Activated CD4-positive, alpha-beta T cell treated with anti-CD3 and anti-CD28 coated beads for 36 hours (primary cell): ENCODE measurements at regions not wholly inside any gene's neighbourhood (a gene's known extent, or its start where the extent isn't known, plus 50 kb on each side); places are given as distances from the start of the nearest gene placed in this dataset.

Experiments
- ATAC-seq: fragments of 200-7000 bp; cut with Tn5 transposase; one replicate; pipeline ENCODE4 v1.10.0; 2021; ENCODE audit warnings: mild to moderate bottlenecking, moderate library complexity
- CTCF ChIA-PET: fragments of 350-600 bp; sonication (Branson Sonifier 250); formaldehyde crosslinking; loops from one replicate; lab custom pipeline; 2021; ENCODE audit warnings: antibody characterized with exemption; lab: Charles Lee
- POLR2A ChIA-PET: fragments of 350-600 bp; sonication (Branson Sonifier 250); formaldehyde crosslinking; loops from one replicate; lab custom pipeline; 2021; ENCODE audit warnings: antibody characterized with exemption, inconsistent platforms; lab: Charles Lee
- DNase-seq: peaks from one replicate; pipeline ENCODE4 v3.0.0-alpha.2; 2020
- H3K27ac Mint-ChIP-seq: one replicate; pipeline ENCODE4 v1.8.0; 2021; ENCODE audit warnings: mixed read lengths
- H3K27me3 Mint-ChIP-seq: one replicate; pipeline ENCODE4 v1.8.0; 2021; ENCODE audit warnings: mixed read lengths
- H3K36me3 Mint-ChIP-seq: one replicate; pipeline ENCODE4 v1.8.0; 2021; ENCODE audit warnings: low read depth, mixed read lengths
- H3K4me1 Mint-ChIP-seq: one replicate; pipeline ENCODE4 v1.8.0; 2021; ENCODE audit warnings: mixed read lengths
- H3K4me3 Mint-ChIP-seq: one replicate; pipeline ENCODE4 v1.8.0; 2021; ENCODE audit warnings: mild to moderate bottlenecking, moderate library complexity, mixed read lengths
- H3K9me3 Mint-ChIP-seq: one replicate; pipeline ENCODE4 v1.8.0; 2021; ENCODE audit warnings: low read depth, mixed read lengths
- intact Hi-C, 2 experiments: fragments of 100-400 bp; cut with DNase I in 1 of 2; cut with micrococcal nuclease in 1 of 2; formaldehyde crosslinking; loops; one replicate each; pipeline versions ENCODE4 v1.14.2 to v1.15.1; 2022 to 2024; cut with DNase I, micrococcal nuclease

DNA sequence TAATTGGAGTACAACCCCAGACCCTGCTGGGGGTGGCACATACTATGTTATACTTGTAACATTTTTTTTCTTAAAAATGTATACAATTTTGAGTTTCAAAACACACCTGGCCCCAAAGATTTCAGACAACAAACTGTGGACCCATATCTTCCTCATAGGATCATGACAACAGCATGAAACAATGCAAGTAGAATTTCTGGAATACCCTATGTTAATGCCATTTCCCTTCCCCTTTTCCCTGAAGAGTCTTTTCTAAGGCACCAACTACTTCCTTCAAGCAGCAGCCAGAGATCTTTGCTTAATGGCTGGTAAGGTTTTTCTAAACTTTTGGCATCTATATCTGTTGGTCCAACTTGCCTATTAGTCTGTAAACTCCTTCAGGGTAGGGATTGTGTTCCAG, 99.9 kb upstream of the SERBP1 start:
- Mint-ChIP-seq H3K9me3 (no peaks in the 10 kb centered on the region), H3K27me3 (peaks cover 6% of the 10 kb centered on the region), H3K27ac (no peak overlapping the region), H3K36me3 (no peaks in the 10 kb centered on the region), H3K4me3 (no peak overlapping the region), H3K4me1 (no peaks in the 10 kb centered on the region)
- ChIA-PET POLR2A (no interaction called here), CTCF (interaction anchor here (1.9 kb wide), 1 partner anchor 230 kb away, joined by 7 read pairs; no protein-coding TSS in a partner anchor)
- ATAC-seq = no peak
- no peak for DNase-seq
- intact Hi-C loops = no loop called here

DNA sequence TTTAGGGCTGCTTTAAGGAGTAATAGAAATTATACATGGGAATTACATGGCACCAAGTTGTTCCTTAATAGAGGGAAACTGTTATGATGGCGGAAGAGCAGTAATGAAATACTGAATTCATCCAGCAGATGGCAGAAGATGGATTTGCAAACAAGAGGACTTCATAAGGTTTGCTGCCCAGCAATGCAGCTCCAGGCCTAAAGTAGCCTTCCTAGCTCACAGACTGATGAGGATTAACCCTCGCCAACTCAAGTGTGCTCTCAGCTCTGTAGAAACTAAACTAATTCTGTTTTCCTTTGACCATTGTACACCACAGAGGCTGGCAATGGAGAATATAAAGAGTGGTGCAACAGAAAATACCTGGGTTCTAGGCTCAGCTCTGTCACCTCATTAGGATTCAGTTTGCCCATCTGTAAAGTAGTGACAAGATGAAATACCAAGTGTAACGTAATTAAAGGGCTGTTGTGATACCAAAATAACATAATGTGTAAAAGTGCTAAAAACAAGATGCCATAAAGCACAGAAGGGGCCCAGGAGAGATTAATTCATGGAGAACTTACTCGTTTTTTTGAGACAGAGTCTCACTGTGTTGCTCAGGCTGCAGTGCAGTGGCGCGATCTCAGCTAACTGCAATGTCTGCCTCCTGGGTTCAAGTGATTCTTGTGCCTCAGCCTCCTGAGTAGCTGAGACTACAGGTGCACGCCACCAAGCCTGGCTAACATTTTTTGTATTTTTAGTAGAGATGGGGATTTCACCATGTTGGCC, 102.4 kb upstream of the SERBP1 start:
- ATAC-seq (no peak), DNase-seq (peak; percentile 22)
- Mint-ChIP-seq H3K27ac (no peak overlapping the region), H3K27me3 (peaks cover 8% of the 10 kb centered on the region), H3K36me3 (no peaks in the 10 kb centered on the region), H3K4me1 (no peaks in the 10 kb centered on the region), H3K9me3 (no peaks in the 10 kb centered on the region), H3K4me3 (no peak overlapping the region)
- intact Hi-C loops = loop anchor here in 1 of 2 experiments (1.0 kb wide), 1 partner anchor 228 kb away; no protein-coding TSS in a partner anchor
- CTCF ChIA-PET = interaction anchor here (0.5 to 10.3 kb wide), 17 partner anchors 9 to 321 kb away, joined by 3 to 113 read pairs (median 4); no protein-coding TSS in a partner anchor
- POLR2A ChIA-PET = no interaction called here

DNA sequence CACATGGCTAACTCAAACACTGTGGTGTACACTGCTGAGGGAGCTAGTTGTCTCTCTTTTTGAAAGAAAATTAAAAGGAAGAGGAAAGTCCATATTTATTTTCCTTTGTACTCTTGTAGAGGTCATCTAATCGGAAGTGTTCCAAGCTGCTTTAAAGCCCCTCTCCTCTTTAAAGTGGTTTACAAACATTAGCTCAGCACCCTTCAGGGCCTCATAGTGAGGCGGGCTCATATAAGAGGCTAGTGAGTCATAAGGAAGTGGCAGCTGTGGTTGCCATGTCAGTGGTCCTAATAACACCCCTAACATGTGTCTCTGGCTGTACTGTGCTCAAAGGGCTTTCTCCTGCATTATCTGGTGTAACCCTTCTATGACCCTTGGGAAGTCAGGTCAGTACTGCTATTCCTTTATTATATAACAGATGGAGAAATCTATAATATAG, 104.4 kb upstream of the SERBP1 start:
- no peak for ATAC-seq
- intact Hi-C loops = loop anchor here in 1 of 2 experiments (1.0 kb wide), 1 partner anchor 226 kb away; no protein-coding TSS in a partner anchor

DNA sequence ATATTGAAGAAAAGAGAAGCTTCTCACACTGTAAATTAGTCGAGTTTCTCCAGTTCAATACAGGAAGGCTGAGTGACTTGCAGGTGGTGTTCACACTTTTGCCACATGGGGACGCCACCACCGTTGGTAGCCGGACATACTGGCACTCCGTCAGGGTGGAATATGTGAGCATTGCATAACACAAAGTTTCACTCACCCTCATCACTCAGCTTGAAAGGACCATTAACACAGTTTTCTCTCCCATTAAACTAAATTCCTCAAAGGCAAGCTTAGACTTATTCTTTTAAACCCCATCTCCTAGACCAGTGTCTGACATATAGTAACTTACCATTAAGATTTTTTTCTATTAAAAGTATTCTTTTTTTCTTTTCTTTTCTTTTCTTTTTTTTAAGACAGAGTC, 105.3 kb upstream of the SERBP1 start:
- H3K4me3 Mint-ChIP-seq = no peak overlapping the region
- H3K4me1 Mint-ChIP-seq = no peaks in the 10 kb centered on the region
- no peak overlapping the region for H3K27ac Mint-ChIP-seq
- H3K9me3 Mint-ChIP-seq = no peaks in the 10 kb centered on the region
- ChIA-PET POLR2A (no interaction called here), CTCF (interaction anchor here (0.9 to 10.3 kb wide), 14 partner anchors 9 to 320 kb away, joined by 3 to 113 read pairs (median 4); partner anchors contain the start of gene GADD45A)
- intact Hi-C loops = loop anchor here in 1 of 2 experiments (1.0 kb wide), 1 partner anchor 225 kb away; no protein-coding TSS in a partner anchor
- no peaks in the 10 kb centered on the region for H3K36me3 Mint-ChIP-seq
- H3K27me3 Mint-ChIP-seq = peaks cover 5% of the 10 kb centered on the region
- DNase-seq (peak; percentile 83), ATAC-seq (peak; percentile 79)

More for the DNA sequence above, 104.4 kb upstream of the SERBP1 start:
- Mint-ChIP-seq H3K27ac (no peak overlapping the region), H3K36me3 (no peaks in the 10 kb centered on the region), H3K4me1 (no peaks in the 10 kb centered on the region), H3K27me3 (peaks cover 6% of the 10 kb centered on the region), H3K4me3 (no peak overlapping the region), H3K9me3 (no peaks in the 10 kb centered on the region)
- DNase-seq = no peak
- CTCF ChIA-PET = interaction anchor here (0.7 to 10.3 kb wide), 17 partner anchors 8 to 322 kb away, joined by 3 to 113 read pairs (median 3); partner anchors contain the start of gene GADD45A
- POLR2A ChIA-PET = no interaction called here

DNA sequence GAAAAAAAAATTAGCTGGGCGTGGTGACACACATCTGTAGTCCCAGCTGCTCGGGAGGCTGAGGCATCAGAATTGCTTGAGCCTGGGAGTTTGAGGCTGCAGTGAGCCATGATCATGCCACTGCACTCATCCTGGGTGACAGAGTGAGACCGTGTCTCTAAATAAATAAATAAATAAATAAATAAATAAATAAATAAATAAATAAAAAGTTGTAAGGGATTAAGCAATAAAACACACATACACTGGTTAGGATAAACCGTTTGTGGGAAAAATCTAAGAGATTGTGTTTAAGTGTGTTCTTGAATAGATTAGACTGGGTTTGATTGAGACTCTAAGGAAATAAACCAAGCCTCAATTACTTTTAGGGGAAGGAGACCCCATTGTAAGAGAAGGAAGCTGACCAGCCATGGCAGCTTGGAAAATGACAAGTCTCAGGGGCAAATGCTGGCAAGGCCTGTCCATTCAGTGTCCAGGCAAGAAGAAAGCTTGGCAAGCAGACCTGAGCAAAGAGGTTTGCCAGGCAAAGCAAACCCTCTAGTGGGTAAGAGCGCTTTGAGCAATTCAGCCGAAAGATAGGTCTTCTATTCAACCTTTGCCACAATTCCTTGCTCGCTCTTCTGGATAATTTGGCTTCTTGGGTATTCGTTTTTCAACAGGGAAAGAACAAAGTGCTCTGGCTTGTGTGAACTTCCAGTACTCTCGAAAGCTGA, 106.9 kb upstream of the SERBP1 start:
- peaks cover 5% of the 10 kb centered on the region for H3K27me3 Mint-ChIP-seq
- H3K4me1 Mint-ChIP-seq = no peaks in the 10 kb centered on the region
- DNase-seq (no peak), ATAC-seq (no peak)
- no peaks in the 10 kb centered on the region for H3K9me3 Mint-ChIP-seq
- H3K27ac Mint-ChIP-seq = no peak overlapping the region
- no peak overlapping the region for H3K4me3 Mint-ChIP-seq
- no peaks in the 10 kb centered on the region for H3K36me3 Mint-ChIP-seq
- POLR2A ChIA-PET = interaction anchor here (0.6 kb wide), 2 partner anchors 16 to 421 kb away, joined by 4 to 5 read pairs; no protein-coding TSS in a partner anchor
- intact Hi-C loops = no loop called here
- CTCF ChIA-PET = interaction anchor here (0.6 to 10.3 kb wide), 9 partner anchors 12 to 262 kb away, joined by 3 to 113 read pairs (median 3); no protein-coding TSS in a partner anchor

DNA sequence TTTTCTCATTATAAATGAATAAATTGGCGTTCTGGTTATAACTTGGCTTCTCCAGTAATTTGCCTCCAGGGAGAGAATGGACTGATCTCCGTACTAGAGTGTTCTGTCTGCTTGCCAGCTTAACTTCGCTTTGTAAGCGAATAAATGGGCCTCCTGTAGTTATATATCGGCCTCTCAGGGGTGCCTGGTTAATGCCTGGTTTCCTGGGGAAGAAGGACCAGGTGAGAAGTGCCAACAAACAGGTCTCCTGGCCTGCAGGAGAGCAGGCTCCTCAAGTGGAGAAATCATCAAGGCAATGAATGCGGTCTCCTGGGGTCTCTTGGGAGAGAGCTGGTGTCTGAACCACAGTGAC, 107.4 kb upstream of the SERBP1 start:
- Mint-ChIP-seq H3K4me1 (no peaks in the 10 kb centered on the region), H3K36me3 (no peaks in the 10 kb centered on the region), H3K27me3 (peaks cover 5% of the 10 kb centered on the region), H3K27ac (no peak overlapping the region), H3K9me3 (no peaks in the 10 kb centered on the region), H3K4me3 (no peak overlapping the region)
- ChIA-PET CTCF (interaction anchor here (0.7 to 10.3 kb wide), 8 partner anchors 12 to 221 kb away, joined by 3 to 113 read pairs (median 4); no protein-coding TSS in a partner anchor), POLR2A (no interaction called here)
- intact Hi-C loops = no loop called here
- ATAC-seq (no peak), DNase-seq (no peak)

DNA sequence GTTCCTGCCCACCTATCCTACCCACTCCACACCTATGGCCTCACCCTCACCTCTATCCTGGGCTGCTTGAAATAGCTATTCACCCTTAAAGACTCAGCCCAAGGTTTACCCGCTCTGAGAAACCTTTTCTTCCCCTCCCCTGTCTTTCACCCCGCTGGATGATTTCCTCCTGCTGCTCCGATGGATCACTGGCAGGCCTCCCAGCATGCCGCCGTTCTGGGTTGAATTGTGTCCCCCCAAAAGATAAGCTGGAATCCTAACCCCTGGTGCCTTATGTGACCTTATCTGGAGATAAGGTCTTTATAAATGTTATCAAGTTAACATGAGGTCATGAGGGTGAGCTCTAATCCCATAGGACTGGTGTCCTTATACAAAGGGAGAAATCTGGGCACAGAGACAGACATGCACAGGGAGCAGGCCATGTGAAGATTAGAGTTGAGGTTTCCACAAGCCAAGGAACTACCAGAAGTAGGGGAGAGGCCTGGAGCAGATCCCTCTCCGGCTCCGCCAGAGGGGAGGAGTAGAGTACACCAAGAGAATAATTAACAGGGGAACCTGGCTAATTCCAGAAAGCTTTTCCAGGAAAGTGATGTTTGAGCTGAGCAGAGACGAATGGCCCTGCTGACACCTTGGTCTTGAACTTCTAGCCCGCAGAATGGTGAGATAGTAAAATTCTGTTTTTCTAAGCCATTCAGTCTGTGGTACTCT, 110.0 kb upstream of the SERBP1 start:
- Mint-ChIP-seq H3K36me3 (no peaks in the 10 kb centered on the region), H3K4me3 (no peak overlapping the region), H3K27me3 (peaks cover 2% of the 10 kb centered on the region), H3K4me1 (no peaks in the 10 kb centered on the region), H3K9me3 (no peaks in the 10 kb centered on the region), H3K27ac (no peak overlapping the region)
- no peak for DNase-seq
- CTCF ChIA-PET = interaction anchor here (0.7 to 10.3 kb wide), 5 partner anchors 21 to 228 kb away, joined by 3 to 113 read pairs (median 6); no protein-coding TSS in a partner anchor
- ATAC-seq = no peak
- intact Hi-C loops = no loop called here
- POLR2A ChIA-PET = no interaction called here

DNA sequence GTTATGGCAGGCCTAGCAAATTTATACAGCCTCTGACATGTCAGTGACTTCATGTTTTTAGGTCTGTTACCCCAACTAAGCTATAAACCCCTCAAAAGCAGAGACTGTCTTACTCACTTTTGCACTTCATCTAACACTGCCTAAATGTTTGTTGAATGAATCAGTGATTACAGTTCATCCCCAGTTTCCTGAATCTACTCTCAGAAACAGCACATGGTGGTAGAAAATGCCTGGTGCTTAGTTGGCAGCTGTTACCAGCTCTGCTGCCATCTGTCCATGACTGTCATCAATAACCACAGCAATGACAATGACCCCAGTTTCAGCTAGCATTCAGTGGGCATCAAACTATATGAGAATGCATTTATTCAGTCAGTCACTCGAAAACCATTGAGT, 110.5 kb upstream of the SERBP1 start:
- DNase-seq (no peak), ATAC-seq (no peak)
- intact Hi-C loops = no loop called here
- H3K4me1 Mint-ChIP-seq = no peaks in the 10 kb centered on the region
- ChIA-PET CTCF (interaction anchor here (0.6 to 10.3 kb wide), 4 partner anchors 123 to 252 kb away, joined by 3 to 113 read pairs (median 5); no protein-coding TSS in a partner anchor), POLR2A (no interaction called here)
- H3K27ac Mint-ChIP-seq = no peak overlapping the region
- no peaks in the 10 kb centered on the region for H3K36me3 Mint-ChIP-seq
- no peak overlapping the region for H3K4me3 Mint-ChIP-seq
- H3K27me3 Mint-ChIP-seq = no peaks in the 10 kb centered on the region
- no peaks in the 10 kb centered on the region for H3K9me3 Mint-ChIP-seq

DNA sequence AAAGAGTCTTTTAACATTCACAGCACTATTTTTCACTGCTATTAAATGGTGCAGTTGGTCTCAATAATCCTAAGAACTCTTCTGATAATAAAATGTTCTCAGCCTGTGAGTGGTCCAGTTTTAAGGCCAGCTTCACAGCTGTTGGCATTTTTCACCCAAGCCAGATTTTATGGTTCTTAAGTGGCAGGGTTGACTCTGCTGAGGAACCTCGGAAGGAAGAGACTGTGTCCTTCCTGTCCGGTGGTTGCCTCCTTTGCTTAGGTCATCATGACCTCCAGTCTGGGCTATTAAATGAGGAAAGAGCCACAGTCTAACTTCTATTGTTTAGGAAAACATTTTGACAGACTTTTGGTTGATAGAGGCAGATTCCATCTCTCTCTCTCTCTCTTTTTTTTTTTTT, 112.5 kb upstream of the SERBP1 start:
- no peaks in the 10 kb centered on the region for H3K9me3 Mint-ChIP-seq
- no peaks in the 10 kb centered on the region for H3K36me3 Mint-ChIP-seq
- DNase-seq (no peak), ATAC-seq (no peak)
- POLR2A ChIA-PET = no interaction called here
- intact Hi-C loops = no loop called here
- H3K27ac Mint-ChIP-seq = no peak overlapping the region
- H3K27me3 Mint-ChIP-seq = no peaks in the 10 kb centered on the region
- no peaks in the 10 kb centered on the region for H3K4me1 Mint-ChIP-seq
- CTCF ChIA-PET = no interaction called here
- no peak overlapping the region for H3K4me3 Mint-ChIP-seq

DNA sequence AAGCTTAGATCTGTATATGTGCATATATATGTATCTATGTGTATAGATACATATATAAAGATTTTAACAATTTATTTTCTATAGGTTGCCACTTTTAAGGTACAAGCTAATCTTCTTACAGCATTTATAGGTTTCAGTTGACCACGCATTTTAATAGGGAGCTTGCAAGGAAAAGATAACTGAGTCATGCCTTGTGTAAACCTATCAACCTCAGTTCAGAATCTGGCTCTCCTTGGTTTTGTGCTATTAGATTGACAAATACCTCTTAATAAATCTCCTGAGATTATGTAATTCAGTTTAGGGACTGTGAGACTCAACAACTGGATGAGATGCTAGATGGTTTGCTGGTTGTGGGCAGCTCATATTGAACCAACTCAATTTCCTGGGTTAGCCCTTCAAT, 114.7 kb upstream of the SERBP1 start:
- DNase-seq (no peak), ATAC-seq (no peak)
- Mint-ChIP-seq H3K27me3 (no peaks in the 10 kb centered on the region), H3K4me1 (no peaks in the 10 kb centered on the region), H3K27ac (no peak overlapping the region), H3K9me3 (no peaks in the 10 kb centered on the region), H3K4me3 (no peak overlapping the region), H3K36me3 (no peaks in the 10 kb centered on the region)
- intact Hi-C loops = no loop called here
- POLR2A ChIA-PET = no interaction called here
- CTCF ChIA-PET = interaction anchor here (0.8 to 3.2 kb wide), 9 partner anchors 10 to 222 kb away, joined by 3 to 12 read pairs (median 3); no protein-coding TSS in a partner anchor

DNA sequence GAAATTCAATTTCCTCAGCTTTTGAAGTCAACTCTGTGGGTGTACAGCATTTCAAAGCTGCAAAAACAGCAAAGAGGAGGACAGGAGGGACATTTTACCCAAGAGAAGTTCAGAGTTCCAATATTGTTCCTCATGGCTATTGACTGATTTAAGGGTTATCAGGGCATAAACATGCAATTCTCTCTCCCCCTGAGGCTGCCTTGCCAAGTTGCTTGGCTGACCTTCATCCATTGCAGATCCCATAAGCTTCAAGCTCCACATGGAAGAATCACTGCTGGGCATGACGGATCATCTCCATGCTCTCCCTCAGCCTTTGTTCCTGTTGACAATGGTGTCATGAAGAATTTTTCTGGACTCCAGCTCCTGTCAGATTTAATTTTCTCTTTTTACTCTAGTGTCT, 115.2 kb upstream of the SERBP1 start:
- ATAC-seq (no peak), DNase-seq (no peak)
- ChIA-PET POLR2A (no interaction called here), CTCF (interaction anchor here (0.8 to 3.2 kb wide), 7 partner anchors 10 to 221 kb away, joined by 3 to 12 read pairs (median 4); no protein-coding TSS in a partner anchor)
- intact Hi-C loops = no loop called here
- no peaks in the 10 kb centered on the region for H3K4me1 Mint-ChIP-seq
- H3K27me3 Mint-ChIP-seq = no peaks in the 10 kb centered on the region
- no peak overlapping the region for H3K27ac Mint-ChIP-seq
- no peaks in the 10 kb centered on the region for H3K9me3 Mint-ChIP-seq
- H3K4me3 Mint-ChIP-seq = no peak overlapping the region
- H3K36me3 Mint-ChIP-seq = no peaks in the 10 kb centered on the region
